ENCODE measurements at regions not wholly inside any gene's neighbourhood (a gene's known extent, or its start where the extent isn't known, plus 50 kb on each side); places are given as distances from the start of the nearest gene placed in this dataset.

GRCh38 chr7:42666994-42667393 is 244.9 kb downstream of the C7orf25 start:
- no peak for TF ChIP-seq POLR2A (IDR thresholded peaks at IDR 0.05; ENCODE audit: low read depth, low read length)
- TF ChIP-seq POLR2AphosphoS5 (IDR thresholded peaks at IDR 0.05; ENCODE audit: low read depth, low read length): no peak
- TF ChIP-seq TAF1 (IDR thresholded peaks at IDR 0.05; ENCODE audit: low read depth, low read length): no peak
